ENCODE measurements at regions not wholly inside any gene's neighbourhood (a gene's known extent, or its start where the extent isn't known, plus 50 kb on each side); places are given as distances from the start of the nearest gene placed in this dataset.

- TF ChIP-seq CTCF (IDR thresholded peaks at IDR 0.05), result peak in 4 of 6 experiments; percentile 17 to 56 (median 32)
- no peak for TF ChIP-seq POLR2A (IDR thresholded peaks at IDR 0.05)
- intact Hi-C loops (cut with DNase I), result no loop called here
- DNase-seq, result peak; percentile 51
- peaks cover 0 to 87% (median 2%) of the 10 kb centered on the region in 4 donors for H3K27me3 ChIP-seq
- H3K4me3 ChIP-seq, result peak overlapping the region in 1 of 4 donors; percentile 22
- H3K9me3 ChIP-seq, result no peaks in the 10 kb centered on the region
- 6 to 11% methylated on average over 18 to 19 of the region's 19 CpGs for WGBS, 2 donors
- H3K36me3 ChIP-seq, result no peaks in the 10 kb centered on the region
- peaks cover 0 to 11% (median 0%) of the 10 kb centered on the region in 3 donors for H3K4me1 ChIP-seq
- H3K27ac ChIP-seq, result no peak overlapping the region
Observed at GRCh38 chr7:26078437-26079336, 73.3 kb upstream of the NFE2L3 start.

GRCh38 chr7:26081638-26082037, 70.4 kb upstream of the NFE2L3 start:
- peaks cover 0 to 58% (median 2%) of the 10 kb centered on the region in 4 donors for H3K27me3 ChIP-seq
- no peak overlapping the region for H3K27ac ChIP-seq
- intact Hi-C loops (cut with DNase I), result loop anchor here (10.0 kb wide), 1 partner anchor 283 kb away; no protein-coding TSS in a partner anchor
- H3K36me3 ChIP-seq, result no peaks in the 10 kb centered on the region
- no peaks in the 10 kb centered on the region for H3K9me3 ChIP-seq
- no peak for DNase-seq
- WGBS, 2 donors, result 60 to 75% methylated on average over 2 of the region's 2 CpGs
- TF ChIP-seq CTCF (IDR thresholded peaks at IDR 0.05) (no peak), POLR2A (IDR thresholded peaks at IDR 0.05) (no peak)
- H3K4me3 ChIP-seq, result no peak overlapping the region
- peaks cover 0 to 15% (median 0%) of the 10 kb centered on the region in 3 donors for H3K4me1 ChIP-seq

GRCh38 chr7:26083113-26083512, 68.9 kb upstream of the NFE2L3 start:
- Histone ChIP-seq H3K27ac (no peak overlapping the region), H3K9me3 (no peaks in the 10 kb centered on the region), H3K36me3 (no peaks in the 10 kb centered on the region), H3K27me3 (peaks cover 0 to 43% (median 0%) of the 10 kb centered on the region in 4 donors), H3K4me3 (no peak overlapping the region), H3K4me1 (peaks cover 0 to 28% (median 6%) of the 10 kb centered on the region in 3 donors)
- intact Hi-C loops (cut with DNase I), result loop anchor here (10.0 kb wide), 1 partner anchor 282 kb away; no protein-coding TSS in a partner anchor
- DNase-seq, result no peak
- TF ChIP-seq CTCF (IDR thresholded peaks at IDR 0.05) (no peak), POLR2A (IDR thresholded peaks at IDR 0.05) (no peak)
- 17 to 46% methylated on average over 2 of the region's 2 CpGs for WGBS, 2 donors

GRCh38 chr7:26084418-26084817, 67.6 kb upstream of the NFE2L3 start:
- Histone ChIP-seq H3K9me3 (no peaks in the 10 kb centered on the region), H3K27me3 (peaks cover 0 to 30% (median 0%) of the 10 kb centered on the region in 4 donors), H3K36me3 (no peaks in the 10 kb centered on the region), H3K4me3 (no peak overlapping the region), H3K4me1 (peaks cover 0 to 26% (median 7%) of the 10 kb centered on the region in 3 donors), H3K27ac (no peak overlapping the region)
- TF ChIP-seq POLR2A (IDR thresholded peaks at IDR 0.05) (no peak), CTCF (IDR thresholded peaks at IDR 0.05) (no peak)
- WGBS, 2 donors, result 87% methylated on average over 7 of the region's 7 CpGs
- intact Hi-C loops (cut with DNase I), result loop anchor here (10.0 kb wide), 1 partner anchor 280 kb away; no protein-coding TSS in a partner anchor
- DNase-seq, result no peak

GRCh38 chr7:26085771-26086170, 66.2 kb upstream of the NFE2L3 start:
- TF ChIP-seq CTCF (IDR thresholded peaks at IDR 0.05) (no peak), POLR2A (IDR thresholded peaks at IDR 0.05) (no peak)
- no peak for DNase-seq
- Histone ChIP-seq H3K4me3 (no peak overlapping the region), H3K27me3 (peaks cover 0 to 17% (median 0%) of the 10 kb centered on the region in 4 donors), H3K4me1 (peaks cover 0 to 28% (median 7%) of the 10 kb centered on the region in 3 donors), H3K9me3 (no peaks in the 10 kb centered on the region), H3K27ac (no peak overlapping the region), H3K36me3 (no peaks in the 10 kb centered on the region)
- intact Hi-C loops (cut with DNase I), result loop anchor here (10.0 kb wide), 1 partner anchor 279 kb away; no protein-coding TSS in a partner anchor
- 78 to 87% methylated on average over 3 to 7 of the region's 7 CpGs for WGBS, 2 donors
